T-helper 2 cell (primary cell): ENCODE measurements at regions not wholly inside any gene's neighbourhood (a gene's known extent, or its start where the extent isn't known, plus 50 kb on each side); places are given as distances from the start of the nearest gene placed in this dataset.
"Not testable (repeated sequence)": the region's sequence is repeated elsewhere in the genome, so short reads cannot be mapped to it uniquely, and the experiment has no call there.

Source experiments
- DNase-seq, 5 experiments: peaks; one replicate each; pipeline versions ENCODE4 v3.0.0 to v3.0.0-alpha.2; 2012 to 2022

GRCh38 chr4:173685831-173686210, 155.8 kb upstream of the HAND2 start:
- no peak for DNase-seq

- DNase-seq, result no peak
These were observed 155.3 kb upstream of the HAND2 start for GRCh38 chr4:173685165-173685830.

DNA sequence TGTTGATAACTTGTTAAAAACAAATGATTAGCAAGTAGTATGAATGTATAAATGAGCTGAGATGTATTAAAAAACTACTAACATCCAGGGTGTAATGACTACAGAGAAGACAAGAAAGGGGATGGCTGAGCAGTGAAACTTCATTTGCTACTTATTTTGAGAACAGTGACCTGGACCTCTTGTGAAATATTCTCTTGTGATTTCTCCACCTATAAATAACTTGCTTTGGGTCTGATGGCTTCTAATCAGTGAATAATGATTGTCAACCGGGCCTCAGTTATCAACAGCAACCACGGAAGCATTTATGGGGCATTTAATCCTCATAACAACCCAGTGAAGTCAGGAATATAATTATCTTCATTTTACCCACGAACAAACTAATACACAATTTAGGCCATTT, 154.2 kb upstream of the HAND2 start:
- DNase-seq, result no peak

DNA sequence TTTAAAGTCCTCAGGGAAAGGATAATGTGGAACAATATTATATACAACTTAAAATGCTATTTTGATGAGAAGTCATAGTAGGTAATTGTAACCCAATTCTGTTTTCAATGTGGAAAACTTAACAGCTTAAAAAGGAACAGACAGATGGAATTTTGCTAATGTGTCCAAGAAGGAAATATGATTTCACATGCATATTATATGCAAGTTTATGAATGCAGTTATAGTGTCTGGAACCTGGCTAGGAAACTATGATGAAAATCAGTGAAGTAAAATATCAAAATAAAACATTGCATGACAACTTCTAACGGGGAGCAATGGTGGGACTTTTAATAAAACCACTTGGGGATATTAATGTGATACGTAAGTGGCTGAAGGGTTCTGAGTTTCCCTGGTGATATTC, 152.6 kb upstream of the HAND2 start:
- no peak for DNase-seq

GRCh38 chr4:173680278-173680677, 150.2 kb upstream of the HAND2 start:
- DNase-seq, result no peak

GRCh38 chr4:173675446-173675845, 145.4 kb upstream of the HAND2 start:
- no peak for DNase-seq

GRCh38 chr4:173669460-173670179, 139.6 kb upstream of the HAND2 start:
- no peak for DNase-seq

DNA sequence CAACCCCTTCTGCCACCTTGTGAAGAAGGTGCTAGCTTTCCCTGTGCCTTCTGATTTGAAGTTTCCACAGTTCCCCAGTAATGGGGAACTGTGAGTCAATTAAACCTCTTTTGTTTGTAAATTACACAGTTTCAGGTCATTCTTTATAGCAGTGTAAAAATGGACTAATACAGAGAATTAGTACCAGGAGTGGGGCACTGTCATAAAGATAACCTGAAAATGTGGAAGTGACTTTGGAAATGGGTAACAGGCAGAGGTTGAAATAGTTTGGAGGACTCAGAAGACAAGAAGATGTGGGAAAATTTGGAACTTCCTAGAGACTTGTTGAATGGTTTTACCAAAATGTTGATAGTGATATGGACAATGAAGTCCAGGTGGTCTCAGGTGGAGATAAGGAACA, 131.0 kb upstream of the HAND2 start:
- DNase-seq, result no peak

DNA sequence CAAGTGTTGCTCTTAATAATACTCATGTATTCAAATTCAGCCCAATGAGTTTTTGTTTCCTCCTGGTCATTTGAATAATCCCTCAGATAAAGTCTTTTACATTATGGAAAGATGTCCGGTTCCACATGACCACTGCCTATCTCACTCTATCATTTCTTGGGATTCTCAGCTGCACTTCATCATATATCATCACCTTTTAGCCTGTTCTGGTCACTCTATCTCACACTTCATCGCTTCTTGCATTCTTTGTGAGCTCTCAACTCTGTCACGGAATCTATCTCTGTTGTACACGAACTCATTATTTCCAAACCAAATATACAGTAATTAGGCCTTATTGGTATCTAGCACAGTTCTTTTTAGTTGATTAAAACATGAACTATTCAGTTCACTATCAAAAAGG, 126.9 kb upstream of the HAND2 start:
- DNase-seq, result no peak

DNA sequence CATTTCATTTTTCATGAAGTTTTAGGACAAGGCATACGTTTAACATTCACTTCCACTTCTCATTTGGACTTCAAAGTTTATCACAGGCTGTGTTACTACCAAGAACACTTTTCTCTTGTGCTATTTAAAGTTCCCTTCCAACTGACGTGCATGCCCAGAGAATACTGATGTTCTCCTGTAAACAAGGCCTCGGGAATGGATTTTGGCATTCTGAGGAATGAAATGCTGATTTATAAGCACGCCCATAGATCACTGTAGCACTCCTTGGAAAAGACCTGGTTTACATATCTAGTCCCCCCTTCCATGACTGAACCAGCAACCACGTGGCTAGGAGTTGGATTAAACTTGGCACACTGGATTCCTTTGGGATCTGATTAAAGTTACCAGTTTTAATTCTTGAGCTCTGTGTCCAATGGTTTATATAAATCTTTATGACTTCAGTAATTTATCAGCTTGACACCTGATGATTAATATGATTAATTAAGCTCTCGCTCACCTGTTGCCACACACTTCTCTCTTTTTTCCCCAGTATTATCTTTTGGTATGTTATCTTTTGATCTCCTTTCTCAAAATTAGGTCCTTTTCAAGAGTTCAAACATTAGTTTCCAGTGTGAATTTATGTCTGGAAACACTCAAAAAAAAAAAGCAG, 122.4 kb upstream of the HAND2 start:
- DNase-seq, result no peak

- DNase-seq, result no peak
These were observed 121.7 kb upstream of the HAND2 start for GRCh38 chr4:173651651-173652282.

DNA sequence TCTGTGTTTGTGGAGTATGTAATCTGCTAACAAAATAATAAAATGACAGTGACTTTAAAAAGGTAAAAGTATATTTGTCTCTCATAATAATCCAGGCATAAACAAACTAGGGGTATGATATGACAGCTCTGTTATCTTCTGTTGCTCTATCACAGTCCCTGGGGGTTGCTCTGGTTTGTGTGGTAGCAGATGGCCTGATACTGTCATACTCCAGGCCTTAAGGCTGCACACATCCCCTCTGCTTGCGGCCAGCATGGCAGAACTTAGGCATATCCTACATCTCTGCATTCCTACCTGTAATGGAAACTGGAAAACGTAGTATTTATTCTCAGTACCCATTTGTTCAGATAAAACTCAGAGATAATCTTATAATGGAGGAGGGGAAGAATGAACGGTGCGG, 117.9 kb upstream of the HAND2 start:
- DNase-seq, result no peak

DNA sequence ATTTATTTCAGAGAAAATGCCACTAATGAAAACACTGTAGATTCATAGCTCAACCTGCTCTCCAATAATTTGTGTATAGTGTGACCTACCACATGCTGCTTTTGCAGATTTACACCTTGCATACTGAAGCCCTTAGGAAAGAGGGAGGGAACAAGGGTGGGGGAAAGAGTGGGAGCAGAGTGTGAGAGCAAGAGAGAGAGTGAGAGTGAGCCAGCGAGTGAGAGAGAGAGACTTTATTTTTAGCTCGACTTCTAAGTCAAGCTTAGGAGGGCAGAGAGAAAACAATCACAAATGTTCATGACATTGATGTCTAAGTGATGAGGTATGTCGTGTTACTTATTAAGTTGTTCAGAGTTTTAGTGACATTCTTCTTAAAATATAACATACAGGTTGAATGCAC, 112.5 kb upstream of the HAND2 start:
- no peak for DNase-seq

DNA sequence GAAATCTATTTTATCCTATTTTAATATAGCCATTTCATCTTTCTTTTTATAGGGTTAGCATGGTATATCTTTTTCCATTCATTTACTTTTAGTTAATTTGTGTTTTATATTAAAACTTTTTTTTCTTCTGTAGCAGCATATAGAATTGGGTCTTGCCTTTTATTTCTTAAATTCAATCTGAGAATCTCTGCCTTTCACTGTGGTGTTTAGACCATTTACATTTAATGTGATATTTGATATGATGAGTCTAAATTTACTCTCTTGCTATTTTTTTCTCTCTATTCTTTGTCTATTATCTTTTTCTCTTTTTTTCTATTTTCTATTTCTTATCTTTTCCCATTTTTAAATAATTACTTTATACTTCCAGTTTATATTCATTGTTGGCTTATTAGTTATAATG, 105.4 kb upstream of the HAND2 start:
- DNase-seq, result no peak

DNA sequence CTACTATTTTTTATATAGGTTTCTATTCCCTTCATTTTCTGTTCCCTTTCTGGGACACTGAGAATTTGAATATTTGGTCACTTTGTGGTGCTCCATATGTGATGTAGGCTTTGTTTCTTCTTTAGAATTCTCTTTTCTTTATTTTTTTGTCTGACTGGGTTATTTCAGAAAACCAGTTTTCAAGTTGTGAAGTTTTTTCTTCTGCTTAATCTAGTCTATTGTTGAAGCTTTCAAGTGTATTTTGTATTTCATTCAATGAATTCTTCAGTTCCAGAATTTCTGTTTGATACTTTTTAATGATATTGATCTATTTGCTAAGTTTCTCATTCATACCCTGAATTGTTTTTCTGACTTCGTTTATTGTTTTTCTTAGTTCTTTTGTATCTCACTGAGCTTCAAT, 96.2 kb upstream of the HAND2 start:
- DNase-seq, result no peak

GRCh38 chr4:173618648-173619047, 88.6 kb upstream of the HAND2 start:
- DNase-seq, result not testable (repeated sequence)

DNA sequence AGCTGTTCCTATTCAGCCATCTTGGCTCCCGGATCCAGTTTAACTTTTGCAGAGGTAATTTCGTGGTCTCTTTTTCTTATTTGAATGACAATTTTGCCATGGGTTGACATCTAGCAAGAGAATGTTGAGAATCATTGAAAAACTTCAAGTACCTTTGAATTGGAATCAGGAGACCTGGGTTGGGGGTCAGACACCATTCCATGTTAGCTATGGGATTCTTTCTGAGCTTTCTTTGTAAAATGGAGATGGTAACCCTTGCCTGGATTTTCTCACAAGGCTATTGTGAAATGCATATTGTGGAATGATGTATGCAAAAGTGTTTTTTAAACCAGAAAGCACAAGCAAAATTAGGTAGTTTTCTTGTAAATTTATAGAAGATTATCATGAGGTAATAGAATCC, 79.1 kb upstream of the HAND2 start:
- no peak for DNase-seq

DNA sequence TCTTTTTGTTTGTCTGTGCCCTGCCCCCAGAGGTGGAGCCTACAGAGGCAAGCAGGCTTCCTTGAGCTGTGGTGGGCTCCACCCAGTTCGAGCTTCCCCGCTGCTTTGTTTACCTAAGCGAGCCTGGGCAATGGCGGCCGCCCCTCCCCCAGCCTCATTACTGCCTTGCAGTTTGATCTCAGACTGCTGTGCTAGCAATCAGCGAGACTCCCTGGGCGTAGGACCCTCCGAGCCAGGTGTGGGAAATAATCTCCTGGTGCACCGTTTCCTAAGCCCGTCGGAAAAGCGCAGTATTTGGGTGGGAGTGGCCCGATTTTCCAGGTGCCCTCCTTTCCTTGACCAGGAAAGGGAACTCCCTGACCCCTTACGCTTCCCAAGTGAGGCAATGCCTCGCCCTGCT, 78.6 kb upstream of the HAND2 start:
- not testable (repeated sequence) for DNase-seq

- DNase-seq, result no peak
These were observed 61.7 kb upstream of the HAND2 start for GRCh38 chr4:173591760-173592159.

GRCh38 chr4:173590697-173591096, 60.7 kb upstream of the HAND2 start:
- DNase-seq, result no peak

DNA sequence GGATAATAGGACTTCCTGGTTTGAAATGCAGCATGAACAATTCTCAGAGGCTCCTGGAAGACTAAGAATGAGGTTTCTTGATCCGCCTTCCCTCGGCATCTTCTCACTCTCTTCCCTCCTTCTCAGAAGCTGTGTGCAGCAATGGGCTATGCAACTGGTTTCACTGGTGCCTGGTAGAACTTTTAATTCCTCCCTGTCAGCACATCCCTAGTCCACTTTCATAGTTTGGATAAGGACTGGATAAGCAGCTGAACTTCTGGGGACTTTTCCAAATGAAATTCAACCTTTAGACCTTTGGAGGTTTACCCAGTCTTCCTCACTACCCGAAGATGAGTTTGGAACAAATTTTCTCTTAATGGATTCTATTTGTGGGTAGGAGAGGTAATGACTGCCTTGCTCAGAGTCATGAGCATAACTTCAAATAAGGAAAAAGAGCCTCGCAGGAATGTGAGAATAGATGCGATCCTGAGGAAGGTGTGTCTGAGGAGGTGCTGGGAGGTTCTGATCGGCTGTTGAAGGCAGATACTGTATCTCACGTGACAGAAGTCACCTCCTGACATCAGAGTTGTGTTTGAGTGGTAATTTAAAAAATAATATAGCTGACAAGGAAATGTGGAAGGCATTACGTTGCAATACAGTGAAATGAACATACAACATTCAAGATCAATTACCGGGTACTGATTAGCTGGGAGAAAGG, 56.0 kb upstream of the HAND2 start:
- no peak for DNase-seq

GRCh38 chr4:173584506-173584905, 54.5 kb upstream of the HAND2 start:
- no peak for DNase-seq
